Breast epithelium (tissue), 3 donors: ENCODE measurements at regions not wholly inside any gene's neighbourhood (a gene's known extent, or its start where the extent isn't known, plus 50 kb on each side); places are given as distances from the start of the nearest gene placed in this dataset.
"Not testable (repeated sequence)": the region's sequence is repeated elsewhere in the genome, so short reads cannot be mapped to it uniquely, and the experiment has no call there.

Source experiments
- CTCF ChIP-seq, 3 donors: fragments of 450-650 bp; IDR thresholded peaks; one replicate each; pipeline ENCODE4 v1.5.1; 2016 to 2017; ENCODE audit warnings: antibody characterized with exemption in 3 of 3, mild to moderate bottlenecking in 3 of 3, moderate library complexity in 3 of 3
- POLR2AphosphoS5 ChIP-seq, 3 donors: sonication (generic); formaldehyde crosslinking; IDR thresholded peaks; one replicate each; pipeline ENCODE4 v1.6.1; 2017; ENCODE audit warnings: antibody characterized with exemption in 3 of 3

GRCh38 chr10:32136927-32137326, 80.7 kb upstream of the KIF5B start:
- TF ChIP-seq CTCF, POLR2AphosphoS5 (IDR thresholded peaks at IDR 0.05): not testable (repeated sequence)
